SK-N-SH (cell line): ENCODE measurements at regions not wholly inside any gene's neighbourhood (a gene's known extent, or its start where the extent isn't known, plus 50 kb on each side); places are given as distances from the start of the nearest gene placed in this dataset.

Experiments used
- MXI1 ChIP-seq: IDR thresholded peaks from 2 replicates; pipeline ENCODE4 v1.6.1; 2012; ENCODE audit warnings: mild to moderate bottlenecking, low read depth, low read length, improper control_type of control experiment
- POLR2AphosphoS5 ChIP-seq: IDR thresholded peaks from 2 replicates; pipeline ENCODE4 v1.6.1; 2012; ENCODE audit warnings: low read depth, low read length
- ZBTB33 ChIP-seq: IDR thresholded peaks from 2 replicates; pipeline ENCODE4 v1.4.0; 2012; ENCODE audit warnings: low read depth, borderline replicate concordance
- TF ChIP-seq, protein P1 (sequence below): fragments of 200-600 bp; sonication (generic); IDR thresholded peaks from 2 replicates; pipeline ENCODE4 v1.6.1; 2017; ENCODE audit warnings: antibody characterized with exemption, mild to moderate bottlenecking, moderate library complexity

GRCh38 chr2:120431386-120432292, 85.7 kb downstream of the INHBB start:
- TF ChIP-seq ZBTB33 (no peak), POLR2AphosphoS5 (no peak), MXI1 (no peak)
- TF ChIP-seq, protein P1, sequence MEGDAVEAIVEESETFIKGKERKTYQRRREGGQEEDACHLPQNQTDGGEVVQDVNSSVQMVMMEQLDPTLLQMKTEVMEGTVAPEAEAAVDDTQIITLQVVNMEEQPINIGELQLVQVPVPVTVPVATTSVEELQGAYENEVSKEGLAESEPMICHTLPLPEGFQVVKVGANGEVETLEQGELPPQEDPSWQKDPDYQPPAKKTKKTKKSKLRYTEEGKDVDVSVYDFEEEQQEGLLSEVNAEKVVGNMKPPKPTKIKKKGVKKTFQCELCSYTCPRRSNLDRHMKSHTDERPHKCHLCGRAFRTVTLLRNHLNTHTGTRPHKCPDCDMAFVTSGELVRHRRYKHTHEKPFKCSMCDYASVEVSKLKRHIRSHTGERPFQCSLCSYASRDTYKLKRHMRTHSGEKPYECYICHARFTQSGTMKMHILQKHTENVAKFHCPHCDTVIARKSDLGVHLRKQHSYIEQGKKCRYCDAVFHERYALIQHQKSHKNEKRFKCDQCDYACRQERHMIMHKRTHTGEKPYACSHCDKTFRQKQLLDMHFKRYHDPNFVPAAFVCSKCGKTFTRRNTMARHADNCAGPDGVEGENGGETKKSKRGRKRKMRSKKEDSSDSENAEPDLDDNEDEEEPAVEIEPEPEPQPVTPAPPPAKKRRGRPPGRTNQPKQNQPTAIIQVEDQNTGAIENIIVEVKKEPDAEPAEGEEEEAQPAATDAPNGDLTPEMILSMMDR = no peak
